SK-MEL-5 (cell line): ENCODE measurements at regions not wholly inside any gene's neighbourhood (a gene's known extent, or its start where the extent isn't known, plus 50 kb on each side); places are given as distances from the start of the nearest gene placed in this dataset.
A peak's percentile ranks its signal among the peaks of the same experiment; 100 is the strongest.

Source experiments
- DNase-seq: peaks from one replicate; pipeline ENCODE4 v3.0.0-alpha.2; 2016; ENCODE audit warnings: low read depth, low spot score
- in situ Hi-C: cut with HindIII; loops from 2 replicates; pipeline ENCODE4 v1.10.0; 2016; ENCODE audit warnings: low sequenced_read_pairs, high pct_unique_total_duplicates, low pct_unique_long_range_greater_than_20kb

GRCh38 chr3:54033761-54034160 lies 88.6 kb upstream of the CACNA2D3 start:
- in situ Hi-C loops: no loop called here
- peak; percentile 52 for DNase-seq

DNA sequence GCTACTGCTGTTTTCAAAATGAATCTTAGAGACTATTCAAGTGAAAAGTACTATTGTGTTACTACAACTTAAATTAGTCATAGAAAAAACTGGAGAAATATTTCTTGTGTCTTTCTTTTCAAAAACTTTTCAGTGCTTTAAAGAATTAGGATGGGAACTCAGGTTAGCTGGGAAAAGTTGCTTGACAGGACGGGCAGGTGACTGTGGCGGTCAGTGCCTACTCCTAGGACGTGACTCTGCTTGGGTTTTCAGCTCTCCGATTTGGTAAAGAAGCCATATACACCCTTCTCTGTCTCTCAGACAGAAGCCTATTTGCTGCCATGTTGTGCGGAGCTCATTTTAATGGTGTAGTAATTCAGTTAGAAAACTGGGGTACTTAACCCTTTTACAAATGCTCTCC lies 89.8 kb upstream of the CACNA2D3 start:
- in situ Hi-C loops: no loop called here

DNA sequence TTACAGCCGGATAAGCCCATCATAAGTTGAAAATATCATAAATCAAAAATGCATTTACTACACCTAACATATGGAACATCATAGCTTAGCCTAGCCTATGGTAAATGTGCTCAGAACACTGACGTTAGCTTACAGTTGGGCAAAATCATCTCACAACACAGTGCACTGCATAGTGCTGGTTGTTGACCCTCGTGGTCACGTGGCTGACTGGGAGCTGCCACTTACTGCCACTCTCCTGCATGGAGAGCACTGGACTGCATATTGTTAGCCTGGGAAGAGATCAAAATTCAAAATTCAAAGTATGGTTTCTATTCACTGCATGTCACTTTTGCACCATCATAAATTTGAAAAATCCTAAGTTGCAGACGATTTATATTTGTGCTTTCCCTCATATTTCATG lies 94.0 kb upstream of the CACNA2D3 start:
- in situ Hi-C loops: no loop called here

More for the DNA sequence above, 89.8 kb upstream of the CACNA2D3 start:
- no peak for DNase-seq

GRCh38 chr3:54026543-54026942 lies 95.8 kb upstream of the CACNA2D3 start:
- in situ Hi-C loops: no loop called here
- DNase-seq: no peak

More for the DNA sequence above, 94.0 kb upstream of the CACNA2D3 start:
- DNase-seq: no peak

GRCh38 chr3:54021071-54021470 lies 101.3 kb upstream of the CACNA2D3 start:
- in situ Hi-C loops: no loop called here
- DNase-seq: peak; percentile 32

DNA sequence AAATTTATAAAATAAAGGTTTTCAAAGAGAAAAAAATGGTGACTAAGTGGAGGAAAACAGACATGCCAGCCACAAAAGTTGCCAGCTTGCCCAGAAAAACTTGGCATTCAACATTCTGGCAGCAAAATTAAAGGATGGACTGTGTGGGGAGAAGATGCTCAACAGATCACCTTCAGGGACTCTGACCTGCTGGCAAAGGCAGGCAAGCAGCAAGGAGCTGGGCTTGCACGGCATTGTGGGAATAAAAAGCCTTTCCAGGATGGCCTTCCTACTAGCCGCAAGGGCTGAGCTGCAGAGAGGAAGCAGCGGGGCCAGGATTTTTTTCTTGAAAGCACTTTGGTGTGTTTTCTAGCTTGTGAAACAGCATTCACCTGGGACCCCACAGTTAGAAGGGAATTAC lies 101.9 kb upstream of the CACNA2D3 start:
- in situ Hi-C loops: no loop called here
- DNase-seq: no peak

GRCh38 chr3:54014067-54014466 lies 108.3 kb upstream of the CACNA2D3 start:
- in situ Hi-C loops: no loop called here
- DNase-seq: no peak

- no peak for DNase-seq
- in situ Hi-C loops: no loop called here
Measured at GRCh38 chr3:54008744-54009143, 113.6 kb upstream of the CACNA2D3 start.

- in situ Hi-C loops: no loop called here
- DNase-seq: no peak
Measured at GRCh38 chr3:54008099-54008498, 114.3 kb upstream of the CACNA2D3 start.

GRCh38 chr3:54004335-54004734 lies 112.7 kb upstream of the SELENOK start:
- in situ Hi-C loops: no loop called here
- no peak for DNase-seq

DNA sequence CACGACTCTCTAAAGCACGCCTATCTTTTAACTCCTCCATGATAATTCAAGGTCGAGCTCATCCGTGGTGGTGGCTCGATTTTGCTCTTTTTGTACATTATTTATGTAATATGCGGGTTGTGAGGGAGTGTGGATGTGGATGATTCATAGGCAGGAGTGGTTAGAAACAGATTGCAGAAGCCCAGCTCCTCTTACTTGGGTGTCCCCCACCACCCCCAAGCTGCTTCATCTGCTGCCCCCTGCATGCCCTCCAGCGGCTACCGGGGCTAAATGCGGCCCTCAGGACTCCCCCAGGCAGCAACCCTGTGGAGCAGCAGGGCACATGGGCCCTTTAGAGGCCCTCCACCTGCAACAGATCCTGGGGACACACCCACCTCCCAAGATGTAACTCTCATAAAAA lies 111.5 kb upstream of the SELENOK start:
- in situ Hi-C loops: no loop called here
- DNase-seq: no peak

DNA sequence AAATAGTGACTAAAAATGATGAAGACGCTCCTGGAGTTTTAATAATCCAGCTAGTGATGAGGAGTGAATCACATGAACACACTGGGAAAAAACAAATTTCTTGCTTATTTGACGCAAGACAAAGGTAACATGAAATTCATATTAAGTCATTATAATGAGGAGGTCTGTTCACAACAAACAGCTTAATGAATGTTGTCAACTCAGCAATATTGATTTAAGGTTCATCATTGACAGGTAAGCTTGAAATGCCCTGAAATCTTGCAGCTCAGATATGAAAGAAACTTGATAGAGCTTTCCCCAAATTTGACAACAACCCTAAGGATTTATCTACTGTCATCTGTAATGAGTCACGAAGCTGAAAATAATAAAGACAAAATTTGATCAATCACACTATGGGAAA lies 108.1 kb upstream of the SELENOK start:
- DNase-seq: no peak
- in situ Hi-C loops: no loop called here

GRCh38 chr3:53998980-53999379 lies 107.3 kb upstream of the SELENOK start:
- in situ Hi-C loops: no loop called here
- no peak for DNase-seq

GRCh38 chr3:53997476-53997875 lies 105.8 kb upstream of the SELENOK start:
- no peak for DNase-seq
- in situ Hi-C loops: no loop called here

DNA sequence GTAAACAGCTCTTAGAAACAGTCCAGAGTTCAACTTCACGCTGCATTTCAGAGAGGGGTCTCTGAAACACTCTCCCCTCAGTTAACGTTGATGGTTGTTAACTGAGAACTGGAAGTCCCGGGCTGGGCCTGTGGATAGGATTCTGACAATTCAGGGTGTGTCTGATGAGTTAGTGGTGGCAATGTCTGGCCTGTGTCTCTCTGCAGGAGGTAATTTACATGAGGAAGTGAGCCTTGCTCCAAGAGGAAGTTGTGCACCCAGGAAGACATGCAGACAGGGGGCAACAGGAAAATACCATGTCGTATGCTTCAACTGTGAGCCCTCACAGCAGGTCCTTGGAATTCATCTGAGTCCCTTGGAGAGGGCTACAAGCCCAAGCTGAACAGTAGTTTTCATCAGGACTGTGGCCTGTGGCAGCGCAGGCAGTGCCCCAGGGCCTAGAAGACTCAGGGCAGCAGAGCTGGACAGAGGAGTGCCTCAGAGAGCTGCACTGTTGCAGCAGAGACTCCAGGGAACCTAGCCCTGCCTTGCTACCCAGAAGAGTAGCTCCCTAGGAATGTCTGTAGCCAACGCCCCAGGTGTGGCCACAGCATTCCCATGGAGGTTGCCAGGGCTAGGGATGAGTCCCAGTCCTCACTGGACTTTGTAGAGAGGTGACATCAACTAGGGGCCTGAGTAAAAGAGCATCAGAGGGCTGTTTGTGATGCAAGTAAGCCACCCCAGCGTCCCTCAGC lies 104.6 kb upstream of the SELENOK start:
- DNase-seq: no peak
- in situ Hi-C loops: no loop called here

GRCh38 chr3:53994986-53995603 lies 103.4 kb upstream of the SELENOK start:
- no peak for DNase-seq
- in situ Hi-C loops: no loop called here

- DNase-seq: no peak
- in situ Hi-C loops: no loop called here
Measured at GRCh38 chr3:53991240-53991639, 99.6 kb upstream of the SELENOK start.

DNA sequence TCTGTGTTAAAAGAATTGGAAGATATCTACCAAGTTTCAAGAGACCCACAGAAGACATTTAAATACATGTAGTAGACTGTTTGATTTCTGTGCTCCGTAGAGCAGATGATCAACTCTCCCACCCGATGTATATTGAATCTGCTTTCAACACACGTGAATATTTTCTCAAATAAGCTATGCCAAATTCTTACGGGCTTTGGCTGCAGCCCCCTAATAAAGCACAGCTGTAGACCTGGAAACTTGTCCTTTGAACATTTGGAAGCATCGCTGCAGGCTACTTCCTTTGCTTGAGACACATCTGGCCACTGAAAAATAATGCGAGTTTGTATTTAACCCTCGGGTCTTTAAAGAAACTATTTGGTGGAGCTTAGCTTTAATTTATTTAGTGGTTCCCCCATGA lies 98.3 kb upstream of the SELENOK start:
- in situ Hi-C loops: no loop called here
- DNase-seq: no peak

DNA sequence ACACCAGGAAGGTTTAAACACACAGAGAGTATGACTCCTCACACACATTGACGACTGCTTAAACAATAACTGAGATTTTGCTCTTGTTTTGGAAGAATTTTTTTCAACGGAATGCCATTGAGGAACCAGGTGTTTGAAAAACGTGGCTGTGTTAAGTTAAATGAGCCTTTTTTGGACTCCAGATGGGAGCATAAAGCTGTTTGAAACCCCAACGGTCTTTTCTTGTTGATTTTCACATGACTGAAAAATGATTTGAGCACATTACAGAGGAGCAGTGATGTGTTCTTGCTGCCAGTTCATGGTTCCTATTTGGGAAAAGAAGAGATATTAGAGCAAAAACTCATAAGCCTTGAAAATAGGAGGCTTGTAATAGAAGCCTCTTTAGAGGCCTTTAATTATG lies 97.8 kb upstream of the SELENOK start:
- in situ Hi-C loops: no loop called here
- DNase-seq: no peak
